Fibroblast of villous mesenchyme (primary cell): ENCODE measurements at regions not wholly inside any gene's neighbourhood (a gene's known extent, or its start where the extent isn't known, plus 50 kb on each side); places are given as distances from the start of the nearest gene placed in this dataset.

Experiments
- DNase-seq: peaks from one replicate; pipeline ENCODE4 v3.0.0-alpha.2; 2010; ENCODE audit warnings: low read depth
- H3K4me3 ChIP-seq: 2 replicates; pipeline ENCODE4 v1.5.1; 2011; ENCODE audit warnings: low read depth, mild to moderate bottlenecking, low read length
- CTCF ChIP-seq: IDR thresholded peaks from 2 replicates; pipeline ENCODE4 v1.5.1; 2012; ENCODE audit warnings: low read depth, mild to moderate bottlenecking, low read length; ENCODE audit not compliant: insufficient read depth

GRCh38 chr20:11982955-11983470 lies 65.3 kb downstream of the BTBD3 start:
- no peak for DNase-seq
- H3K4me3 ChIP-seq = no peak overlapping the region
- TF ChIP-seq CTCF = no peak

- TF ChIP-seq CTCF = no peak
- no peak overlapping the region for H3K4me3 ChIP-seq
- no peak for DNase-seq
Observed at GRCh38 chr20:11986954-11987353, 69.3 kb downstream of the BTBD3 start.

GRCh38 chr20:11987526-11987925 lies 69.8 kb downstream of the BTBD3 start:
- no peak for DNase-seq
- H3K4me3 ChIP-seq = no peak overlapping the region
- TF ChIP-seq CTCF = no peak

DNA sequence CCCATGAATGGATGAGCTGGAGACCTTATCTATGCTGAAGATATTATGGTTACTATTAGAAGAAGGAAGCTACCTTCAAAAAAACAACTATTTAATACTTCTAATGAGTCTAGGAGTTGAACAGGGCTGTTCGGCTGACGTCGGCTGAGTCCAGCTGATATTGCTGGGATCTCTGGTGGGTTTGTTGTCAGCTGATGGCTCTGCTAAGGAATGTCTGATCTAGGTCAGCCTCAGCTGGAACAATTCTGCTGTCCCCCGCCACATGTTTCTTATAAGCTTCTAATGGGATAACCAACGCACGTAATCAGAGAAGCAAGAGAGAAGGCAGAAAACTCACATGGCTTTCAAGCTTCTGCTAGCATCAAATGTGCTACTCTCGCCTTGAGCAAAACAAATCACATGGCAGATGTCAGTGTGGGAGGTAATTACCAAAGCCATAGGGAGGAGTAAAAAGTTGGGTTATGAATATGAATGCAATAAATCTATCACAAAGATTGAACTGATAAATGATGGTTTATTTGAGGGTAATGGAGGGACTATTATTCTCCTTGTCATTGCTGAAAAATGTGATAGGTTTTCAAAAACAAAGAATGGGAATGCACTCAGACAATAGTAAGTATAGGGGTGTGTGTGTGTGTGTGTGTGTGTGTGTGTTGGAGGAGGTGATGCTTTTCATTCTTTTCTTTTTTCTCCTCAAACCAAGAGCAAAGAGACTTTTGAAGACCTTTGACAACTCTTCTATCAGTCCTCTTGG lies 71.5 kb downstream of the BTBD3 start:
- DNase-seq = no peak
- no peak for TF ChIP-seq CTCF
- H3K4me3 ChIP-seq = no peak overlapping the region

- TF ChIP-seq CTCF = no peak
- no peak for DNase-seq
- no peak overlapping the region for H3K4me3 ChIP-seq
Observed at GRCh38 chr20:11992426-11992825, 74.7 kb downstream of the BTBD3 start.

DNA sequence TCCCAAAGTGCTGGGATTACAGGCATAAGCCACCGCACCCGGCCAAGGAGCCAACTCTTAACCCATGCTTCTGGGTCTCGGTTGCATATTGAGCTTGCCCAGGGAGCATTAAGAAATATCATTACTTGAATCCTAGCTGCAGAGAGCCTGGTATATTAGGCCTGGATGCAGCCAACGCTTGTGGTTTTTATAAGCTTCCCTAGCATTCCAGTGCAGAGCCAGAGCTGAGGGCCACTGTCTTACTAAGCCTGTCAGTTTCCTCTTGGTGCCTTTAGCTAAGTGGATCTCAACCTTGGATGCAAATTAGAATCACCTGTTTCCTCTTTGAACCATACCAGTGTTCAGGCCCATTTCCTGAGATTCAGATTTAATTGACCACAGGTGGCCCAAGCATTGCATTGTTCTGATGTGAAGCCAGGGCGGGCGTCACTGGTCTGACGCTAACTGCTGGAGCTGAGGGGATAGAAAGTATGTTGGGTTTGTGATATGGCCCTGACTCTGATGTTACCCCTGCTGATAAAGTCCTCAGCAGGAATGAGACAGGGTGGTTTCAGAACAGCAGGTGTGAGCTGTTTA lies 76.3 kb downstream of the BTBD3 start:
- DNase-seq = peak; percentile 4
- no peak overlapping the region for H3K4me3 ChIP-seq
- TF ChIP-seq CTCF = no peak
